A549 (cell line): ENCODE measurements at regions not wholly inside any gene's neighbourhood (a gene's known extent, or its start where the extent isn't known, plus 50 kb on each side); places are given as distances from the start of the nearest gene placed in this dataset.
"Not testable (repeated sequence)": the region's sequence is repeated elsewhere in the genome, so short reads cannot be mapped to it uniquely, and the experiment has no call there.

Source experiments
- ATAC-seq, 2 experiments: fragments of 200-7000 bp in 1 of 2; fragments of >200 bp in 1 of 2; cut with Nextera tagmentation in 1 of 2; cut with Tn5 transposase in 1 of 2; 3 replicates each; pipeline versions ENCODE4 v1.8.0 to v1.9.1; 2018 to 2020; ENCODE audit warnings: mild to moderate bottlenecking in 1 of 2, moderate library complexity in 1 of 2
- CTCF ChIA-PET: fragments of 300-600 bp; sonication (Branson Sonifier 250); formaldehyde crosslinking; extraction: SDS; loops from one replicate; lab custom pipeline; 2021; ENCODE audit warnings: antibody characterized with exemption, inconsistent platforms; lab: Yijun Ruan, JAX
- POLR2A ChIA-PET: fragments of 350-600 bp; formaldehyde crosslinking; extraction: SDS; loops from one replicate; lab custom pipeline; 2021; ENCODE audit warnings: antibody characterized with exemption, inconsistent platforms; lab: Yijun Ruan, JAX
- DNase-seq, 2 experiments: peaks; one replicate each; pipeline versions ENCODE4 v3.0.0 to v3.0.0-alpha.2; 2011 to 2016; ENCODE audit warnings: low read depth in 1 of 2, low spot score in 1 of 2
- FAIRE-seq: peaks from 2 replicates; lab custom pipeline; 2011; peaks lifted over from hg19 to GRCh38; lab: Jason Lieb, UNC
- H3K27ac ChIP-seq, 2 experiments: fragments of >200 bp; sonication (Bioruptor Twin); formaldehyde crosslinking; 3 replicates each; pipeline ENCODE4 v1.5.1; 2016 to 2017
- H3K4me1 ChIP-seq: fragments of >200 bp; sonication (Bioruptor Twin); formaldehyde crosslinking; 3 replicates; pipeline ENCODE4 v1.6.1; 2016
- H3K4me2 ChIP-seq: fragments of >200 bp; sonication (Bioruptor Twin); formaldehyde crosslinking; 3 replicates; pipeline ENCODE4 v1.6.1; 2016
- H3K4me3 ChIP-seq: fragments of >200 bp; sonication (Bioruptor Twin); formaldehyde crosslinking; 3 replicates; pipeline ENCODE4 v1.5.1; 2016
- H3K9me3 ChIP-seq: fragments of >200 bp; sonication (Bioruptor Twin); formaldehyde crosslinking; 3 replicates; pipeline ENCODE4 v1.6.1; 2016
- CBX2 ChIP-seq: fragments of 200-600 bp; sonication (generic); IDR thresholded peaks from 2 replicates; pipeline ENCODE4 v1.6.1; 2016; ENCODE audit warnings: low read depth, mild to moderate bottlenecking, borderline replicate concordance
- CBX8 ChIP-seq: fragments of 200-600 bp; sonication (generic); IDR thresholded peaks from 2 replicates; pipeline ENCODE4 v1.6.1; 2016
- CTCF ChIP-seq: fragments of >200 bp; sonication (Bioruptor Twin); formaldehyde crosslinking; IDR thresholded peaks from 3 replicates; pipeline ENCODE4 v1.5.1; 2016
- EHF ChIP-seq: fragments of 250-450 bp; sonication (Bioruptor Pico); IDR thresholded peaks from 2 replicates; pipeline ENCODE4 v1.5.0; 2020; ENCODE audit warnings: mild to moderate bottlenecking
- ELK1 ChIP-seq: fragments of 150-350 bp; IDR thresholded peaks from 2 replicates; pipeline ENCODE4 v1.6.1; 2014; ENCODE audit warnings: low read depth, mild to moderate bottlenecking, low read length
- EP300 ChIP-seq, 2 experiments: fragments of >200 bp; sonication (Bioruptor Twin); formaldehyde crosslinking; IDR thresholded peaks; 2 replicates in 1 of 2; 3 replicates in 1 of 2; pipeline ENCODE4 v1.6.1; 2016 to 2017
- ESRRA ChIP-seq: fragments of 150-350 bp; IDR thresholded peaks from 2 replicates; pipeline ENCODE4 v1.6.1; 2014; ENCODE audit warnings: mild to moderate bottlenecking, low read length, borderline replicate concordance
- FOSL2 ChIP-seq, 2 experiments: fragments of 450-650 bp in 1 of 2; fragments of >200 bp in 1 of 2; sonication (Bioruptor Twin) in 1 of 2; formaldehyde crosslinking; IDR thresholded peaks; 2 replicates each; pipeline versions ENCODE4 v1.5.0 to v1.6.1; 2016 to 2020; ENCODE audit warnings: mild to moderate bottlenecking in 1 of 2, moderate library complexity in 1 of 2
- FOXS1 ChIP-seq: fragments of 250-450 bp; sonication (Bioruptor Pico); IDR thresholded peaks from 2 replicates; pipeline ENCODE4 v1.5.0; 2020; ENCODE audit warnings: mild to moderate bottlenecking, moderate library complexity
- HOXB13 ChIP-seq: fragments of 250-450 bp; sonication (Bioruptor Pico); IDR thresholded peaks from 2 replicates; pipeline ENCODE4 v1.5.0; 2020; ENCODE audit warnings: low read depth, mild to moderate bottlenecking, moderate library complexity
- KDM1A ChIP-seq: fragments of 200-600 bp; sonication (generic); IDR thresholded peaks from 2 replicates; pipeline ENCODE4 v1.6.1; 2016; ENCODE audit warnings: low read depth, mild to moderate bottlenecking
- MYC ChIP-seq: IDR thresholded peaks from 2 replicates; pipeline ENCODE4 v1.6.1; 2012; ENCODE audit warnings: mild to moderate bottlenecking, inconsistent platforms, low read length, improper control_type of control experiment, borderline replicate concordance
- NPAS2 ChIP-seq: fragments of 250-450 bp; sonication (Bioruptor Pico); IDR thresholded peaks from 2 replicates; pipeline ENCODE4 v1.8.0; 2022; ENCODE audit warnings: mild to moderate bottlenecking, moderate library complexity, borderline replicate concordance
- POLR2A ChIP-seq: IDR thresholded peaks from 2 replicates; pipeline ENCODE4 v1.6.1; 2012; ENCODE audit warnings: mild to moderate bottlenecking, low read length
- POLR2AphosphoS2 ChIP-seq: conservative IDR thresholded peaks from 2 replicates; pipeline ENCODE4 v1.6.1; 2012; ENCODE audit warnings: low read length, improper control_type of control experiment, inconsistent platforms
- RARB ChIP-seq: fragments of 250-450 bp; sonication (Bioruptor Pico); IDR thresholded peaks from 2 replicates; pipeline ENCODE4 v1.8.0; 2021; ENCODE audit warnings: mild to moderate bottlenecking, moderate library complexity
- RCOR1 ChIP-seq: fragments of 150-350 bp; IDR thresholded peaks from 2 replicates; pipeline ENCODE4 v1.6.1; 2014; ENCODE audit warnings: antibody characterized with exemption, low read length, low read depth
- RFX5 ChIP-seq: fragments of 450-650 bp; IDR thresholded peaks from 2 replicates; pipeline ENCODE4 v1.7.1; 2014; ENCODE audit warnings: antibody characterized with exemption, mild to moderate bottlenecking, moderate library complexity
- SMC3 ChIP-seq: fragments of >200 bp; sonication (Bioruptor Twin); formaldehyde crosslinking; IDR thresholded peaks from 3 replicates; pipeline ENCODE4 v1.6.1; 2018; ENCODE audit warnings: inconsistent platforms
- SREBF2 ChIP-seq: fragments of 450-650 bp; IDR thresholded peaks from 2 replicates; pipeline ENCODE4 v1.6.1; 2014; ENCODE audit warnings: mild to moderate bottlenecking, moderate library complexity
- ZNF302 ChIP-seq: fragments of 250-450 bp; sonication (Bioruptor Pico); IDR thresholded peaks from 2 replicates; pipeline ENCODE4 v1.9.0; 2021; ENCODE audit warnings: inconsistent platforms, mild to moderate bottlenecking, moderate library complexity
- WGBS: methylation state at CpG from one replicate; pipeline ENCODE4 v1.1.6; 2017; ENCODE audit errors: missing lambda C conversion rate; 5-methylcytosine and 5-hydroxymethylcytosine counted together

GRCh38 chr1:70583522-70583921 lies 172.5 kb downstream of the CTH start:
- FAIRE-seq (no peak), DNase-seq (no peak)
- POLR2A ChIA-PET, result no interaction called here

DNA sequence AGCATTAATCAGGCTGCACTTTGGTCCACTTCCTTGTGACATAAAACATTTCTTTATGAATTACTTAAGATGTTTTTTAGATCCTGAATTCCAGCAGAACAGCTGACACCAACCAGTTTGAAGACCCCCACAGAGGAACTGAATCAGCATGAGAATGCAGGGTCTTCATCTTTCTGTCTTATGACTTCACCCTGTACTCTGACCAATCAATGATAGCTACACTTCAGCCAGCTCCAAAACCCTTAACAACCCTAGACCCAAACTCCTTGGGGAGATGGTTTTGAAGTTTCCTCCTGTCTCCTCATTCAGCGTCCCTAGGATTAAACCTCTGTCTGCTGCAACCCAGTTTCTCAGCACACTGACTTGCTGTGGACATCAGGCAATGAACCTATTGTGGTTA lies 175.0 kb downstream of the CTH start:
- ChIA-PET CTCF (no interaction called here), POLR2A (no interaction called here)
- Histone ChIP-seq H3K4me2 (no peak overlapping the region), H3K9me3 (no peaks in the 10 kb centered on the region), H3K4me1 (no peaks in the 10 kb centered on the region), H3K27ac (no peak overlapping the region), H3K4me3 (no peak overlapping the region)
- TF ChIP-seq POLR2A (no peak), RFX5 (no peak), SMC3 (no peak), CTCF (no peak)
- no peak for FAIRE-seq
- no peak for ATAC-seq
- WGBS, result 0% methylated on average over 1 of the region's 1 CpG
- no peak for DNase-seq

More at GRCh38 chr1:70583522-70583921, 172.5 kb downstream of the CTH start:
- ATAC-seq, result no peak
- TF ChIP-seq FOXS1, result no peak
- TF ChIP-seq ZNF302 (CRISPR knock-in tag), result no peak
- no peak for TF ChIP-seq EHF (CRISPR knock-in tag)
- TF ChIP-seq MYC, result no peak
- no peak for TF ChIP-seq FOSL2 (IDR thresholded peaks at IDR 0.05)
- TF ChIP-seq FOSL2 (CRISPR knock-in tag; IDR thresholded peaks at IDR 0.05), result no peak
- no peak for TF ChIP-seq CBX8
- no peak for TF ChIP-seq POLR2AphosphoS2
- TF ChIP-seq RARB (CRISPR knock-in tag), result no peak
- no peak for TF ChIP-seq KDM1A
- TF ChIP-seq SMC3, result no peak
- no peak for TF ChIP-seq ELK1
- Histone ChIP-seq H3K4me3 (no peak overlapping the region), H3K9me3 (no peaks in the 10 kb centered on the region), H3K4me2 (no peak overlapping the region), H3K4me1 (no peaks in the 10 kb centered on the region), H3K27ac (no peak overlapping the region)
- CTCF ChIA-PET, result interaction anchor here (0.7 kb wide), 1 partner anchor 602 kb away, joined by 3 read pairs; no protein-coding TSS in a partner anchor
- 24% methylated on average over 1 of the region's 1 CpG for WGBS

DNA sequence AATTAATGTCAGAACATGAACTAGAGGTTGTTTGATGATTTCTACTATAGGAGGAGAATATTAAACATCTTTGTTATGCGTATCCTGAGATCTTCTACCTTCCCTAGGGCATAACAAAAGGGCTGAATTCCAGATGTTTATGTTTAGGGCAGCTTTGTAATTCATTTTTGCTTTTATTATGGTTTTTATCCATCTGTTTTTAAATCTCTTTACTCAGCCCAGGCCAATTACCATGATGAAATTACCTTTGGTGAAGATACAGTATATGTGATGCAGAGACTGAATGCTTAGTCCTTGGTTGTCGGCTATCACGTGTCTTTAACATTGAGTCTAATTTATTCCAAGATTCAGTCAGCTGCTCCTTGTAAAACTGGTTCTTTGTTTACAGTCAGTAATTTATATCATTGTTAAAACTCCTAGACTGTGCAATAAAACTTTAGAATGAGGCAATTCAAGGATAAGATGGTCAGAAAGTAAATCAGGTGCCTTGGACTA lies 176.9 kb downstream of the CTH start:
- H3K27ac ChIP-seq, result no peak overlapping the region
- no peak overlapping the region for H3K4me2 ChIP-seq
- TF ChIP-seq ESRRA, result no peak
- no peak for TF ChIP-seq EP300 (IDR thresholded peaks at IDR 0.05)
- no peak for TF ChIP-seq NPAS2 (CRISPR knock-in tag)
- no peak for TF ChIP-seq CBX2
- no peak for TF ChIP-seq RCOR1
- no peak for TF ChIP-seq SREBF2
- no peak for TF ChIP-seq HOXB13 (CRISPR knock-in tag)
- H3K4me1 ChIP-seq, result no peaks in the 10 kb centered on the region
- no peak for DNase-seq
- H3K4me3 ChIP-seq, result no peak overlapping the region
- CTCF ChIA-PET, result no interaction called here
- FAIRE-seq, result no peak
- ATAC-seq, result no peak
- POLR2A ChIA-PET, result no interaction called here
- no peaks in the 10 kb centered on the region for H3K9me3 ChIP-seq
- WGBS, result 2% methylated on average over 3 of the region's 3 CpGs

GRCh38 chr1:70593551-70593950 lies 182.5 kb downstream of the CTH start:
- CTCF ChIA-PET, H3K4me1 ChIP-seq, ATAC-seq, DNase-seq, H3K4me3 ChIP-seq, POLR2A ChIA-PET, H3K27ac ChIP-seq, FAIRE-seq, H3K9me3 ChIP-seq, H3K4me2 ChIP-seq: not testable (repeated sequence)
- WGBS, result 39% methylated on average over 3 of the region's 3 CpGs
